ENCODE measurements at regions not wholly inside any gene's neighbourhood (a gene's known extent, or its start where the extent isn't known, plus 50 kb on each side); places are given as distances from the start of the nearest gene placed in this dataset.
"Not testable (repeated sequence)": the region's sequence is repeated elsewhere in the genome, so short reads cannot be mapped to it uniquely, and the experiment has no call there.

GRCh38 chr11:36775130-36775529 is 177.1 kb upstream of the RAG2 start:
- DNase-seq (ENCODE audit: low read depth) = no peak

- no peak for DNase-seq (ENCODE audit: low read depth)
Observed at GRCh38 chr11:36774603-36775002, 176.6 kb upstream of the RAG2 start.

DNA sequence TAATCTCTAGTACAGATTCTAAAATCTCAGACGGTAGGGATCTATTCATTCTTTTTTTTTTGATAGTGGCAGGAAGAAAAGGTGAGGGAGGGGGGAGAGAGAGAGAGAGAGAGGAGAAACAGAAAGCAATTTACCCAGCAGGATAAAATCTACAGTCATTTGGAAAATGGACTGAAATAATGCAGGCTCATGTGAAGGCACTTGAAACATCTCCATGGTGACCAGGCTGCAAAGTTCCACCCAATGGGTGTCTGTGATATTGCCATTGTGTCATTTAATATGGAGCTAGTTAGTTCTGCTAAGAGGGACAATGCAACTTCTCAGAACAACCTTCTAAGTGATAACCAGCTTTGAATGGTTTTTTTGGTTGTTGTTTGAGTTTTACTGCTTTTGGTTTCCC is 165.2 kb upstream of the RAG2 start:
- DNase-seq (ENCODE audit: low read depth) = no peak

GRCh38 chr11:36757075-36757474 is 159.0 kb upstream of the RAG2 start:
- DNase-seq (ENCODE audit: low read depth) = no peak

DNA sequence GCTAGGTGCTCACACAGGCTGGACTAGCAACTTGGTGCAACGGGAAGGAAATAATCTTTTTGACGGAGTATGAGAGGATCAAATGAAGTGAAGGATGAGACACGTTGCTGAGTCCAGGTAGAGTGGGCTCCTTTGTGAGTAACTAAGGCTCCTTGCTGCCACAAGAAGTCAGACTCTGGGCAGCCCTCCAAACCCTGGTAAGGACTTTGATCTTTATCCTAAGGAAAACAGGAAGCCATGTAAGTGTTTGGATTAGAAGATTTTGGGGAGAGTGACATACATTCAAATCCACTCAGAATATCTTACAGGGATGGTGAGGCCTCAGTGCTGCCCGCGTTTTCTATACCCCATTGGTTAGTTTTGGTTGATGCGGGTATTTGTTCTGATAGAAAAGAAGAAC is 155.9 kb upstream of the RAG2 start:
- DNase-seq (ENCODE audit: low read depth) = no peak

DNA sequence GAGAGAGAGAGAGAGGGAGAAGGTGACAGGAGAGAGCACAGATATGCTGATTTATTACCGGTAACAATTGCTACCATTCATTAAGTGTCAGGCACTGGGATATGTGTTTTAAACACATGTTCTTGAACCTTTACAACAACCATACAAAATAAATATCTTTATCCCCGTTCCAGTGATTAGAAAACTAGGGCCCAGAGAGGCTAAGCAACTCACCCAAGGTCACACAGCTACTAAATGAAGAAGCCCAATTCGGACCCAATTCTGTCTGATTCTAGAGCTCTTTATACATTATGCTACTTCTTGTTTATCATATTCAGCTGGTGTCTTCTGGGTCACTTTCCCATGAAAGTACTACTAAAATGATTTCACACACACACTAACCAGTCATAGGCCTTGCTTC is 154.0 kb upstream of the RAG2 start:
- no peak for DNase-seq (ENCODE audit: low read depth)

DNA sequence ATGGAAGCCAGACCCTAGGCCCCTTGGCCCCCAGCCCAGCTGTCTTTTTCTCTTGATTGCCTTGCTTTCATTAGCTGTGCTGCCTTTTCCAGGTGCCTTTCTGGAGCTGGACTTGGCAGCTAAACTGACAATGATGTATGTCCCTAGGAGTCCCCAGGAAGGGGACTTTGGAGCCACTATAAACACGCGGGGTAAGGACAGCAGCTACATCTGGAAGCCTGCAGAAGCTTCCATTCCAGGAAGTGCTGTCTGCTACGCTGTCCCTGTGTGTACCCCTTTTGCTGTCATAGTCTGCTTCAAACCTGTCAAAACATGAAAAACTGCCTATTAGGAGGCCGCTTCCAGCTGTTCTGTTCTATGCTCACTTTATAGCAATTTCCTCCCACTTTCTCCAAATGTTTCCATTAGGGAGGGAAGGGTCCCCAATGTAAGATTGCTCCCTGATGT is 153.3 kb upstream of the RAG2 start:
- no peak for DNase-seq (ENCODE audit: low read depth)

GRCh38 chr11:36750349-36750748 is 152.3 kb upstream of the RAG2 start:
- no peak for DNase-seq (ENCODE audit: low read depth)

DNA sequence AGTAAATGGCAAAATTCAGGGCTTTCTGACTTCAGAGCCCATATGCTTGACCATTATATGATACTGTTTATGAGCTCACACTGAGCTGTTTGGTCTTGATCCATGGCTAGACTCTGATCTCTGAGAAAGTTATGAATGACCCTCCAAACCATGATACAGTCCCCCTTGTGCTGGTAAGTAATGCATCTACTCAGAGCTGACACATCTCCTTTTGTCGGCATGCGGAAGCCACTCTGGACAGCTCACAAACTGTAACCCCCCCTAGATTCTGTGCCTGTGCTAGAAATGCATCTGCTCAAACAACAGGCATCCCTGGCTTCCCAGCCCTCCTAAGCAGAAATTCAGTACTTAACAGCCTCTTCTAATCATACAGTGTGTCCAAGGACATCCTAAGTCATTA is 150.8 kb upstream of the RAG2 start:
- DNase-seq (ENCODE audit: low read depth) = no peak

- DNase-seq (ENCODE audit: low read depth) = peak; percentile 56
Observed at GRCh38 chr11:36746886-36747710, 149.1 kb upstream of the RAG2 start.

DNA sequence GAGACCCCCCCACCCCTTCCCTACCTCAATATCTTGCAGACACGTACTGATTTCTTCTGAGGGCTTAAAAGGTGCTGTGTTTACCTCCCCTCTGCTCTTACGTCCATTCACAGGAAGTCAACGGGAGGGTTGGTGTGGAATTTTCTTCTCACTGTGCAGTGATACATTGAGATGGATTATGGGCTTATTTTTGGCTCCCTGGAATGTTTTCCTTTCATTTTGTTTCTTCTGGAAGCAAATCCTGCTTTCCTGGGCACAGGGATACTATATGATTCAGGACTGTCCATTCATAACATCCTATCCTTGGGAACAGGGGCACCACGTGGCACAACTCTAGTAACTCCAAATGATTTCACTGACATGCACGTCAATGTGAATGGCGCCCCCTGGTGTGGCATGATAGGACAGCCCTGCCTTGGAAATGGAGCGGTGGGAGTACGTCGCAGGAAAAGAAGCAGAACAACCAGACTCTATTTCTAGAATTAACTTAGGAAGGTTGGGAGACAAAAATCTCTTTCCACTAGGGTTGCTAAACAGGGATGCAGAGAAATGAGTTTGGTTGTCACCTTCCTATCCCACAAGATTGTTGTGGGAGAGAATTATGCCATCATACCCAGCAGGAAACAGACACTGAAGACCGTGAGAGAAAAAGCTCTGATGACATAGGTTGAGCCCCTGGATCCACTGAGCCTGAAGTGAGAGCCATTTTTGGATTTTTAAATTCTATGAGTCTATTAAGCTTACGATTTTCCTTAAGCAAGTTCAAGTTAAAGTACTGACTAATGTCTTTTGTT is 146.5 kb upstream of the RAG2 start:
- peak; percentile 8 for DNase-seq (ENCODE audit: low read depth)

DNA sequence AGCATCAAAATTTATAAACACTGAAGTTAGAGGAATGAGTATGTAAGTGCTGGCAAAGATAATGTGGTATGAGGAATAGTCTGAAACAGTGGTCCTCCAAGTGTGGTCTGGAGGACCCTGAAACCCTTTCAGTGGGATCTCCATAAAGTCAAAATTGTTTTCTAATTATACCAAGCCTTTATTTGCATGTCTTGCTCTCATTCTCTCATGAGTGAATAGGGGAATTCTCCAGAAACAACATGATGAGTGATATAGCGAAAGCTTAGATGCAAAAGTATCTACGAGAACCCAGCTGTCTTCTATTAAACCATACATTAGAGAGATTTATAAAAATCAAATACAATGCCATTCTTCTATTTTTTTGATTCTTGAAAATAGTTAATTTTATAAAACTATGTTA is 145.0 kb upstream of the RAG2 start:
- DNase-seq (ENCODE audit: low read depth) = no peak

DNA sequence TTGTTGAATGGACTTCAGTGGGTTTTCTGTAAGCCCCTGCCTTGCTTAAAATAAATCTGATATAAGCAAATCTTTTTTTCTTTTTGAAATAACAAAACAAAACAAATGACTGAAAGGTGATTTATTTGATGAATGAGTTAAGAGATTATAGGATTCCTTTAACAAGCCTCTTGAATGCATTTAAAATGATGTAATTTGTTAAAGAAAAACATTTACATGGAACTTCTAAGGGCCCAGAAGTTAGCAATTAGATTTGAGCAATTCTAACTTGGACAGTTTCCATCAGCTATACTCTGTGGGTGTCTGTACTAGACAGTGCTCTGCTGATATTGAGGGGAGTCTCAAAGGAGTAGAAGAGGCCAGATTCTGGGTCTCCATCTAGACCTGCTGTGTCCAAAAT is 143.5 kb upstream of the RAG2 start:
- DNase-seq (ENCODE audit: low read depth) = no peak

GRCh38 chr11:36738292-36738861 is 140.3 kb upstream of the RAG2 start:
- DNase-seq (ENCODE audit: low read depth) = no peak

GRCh38 chr11:36736103-36736502 is 138.1 kb upstream of the RAG2 start:
- no peak for DNase-seq (ENCODE audit: low read depth)

DNA sequence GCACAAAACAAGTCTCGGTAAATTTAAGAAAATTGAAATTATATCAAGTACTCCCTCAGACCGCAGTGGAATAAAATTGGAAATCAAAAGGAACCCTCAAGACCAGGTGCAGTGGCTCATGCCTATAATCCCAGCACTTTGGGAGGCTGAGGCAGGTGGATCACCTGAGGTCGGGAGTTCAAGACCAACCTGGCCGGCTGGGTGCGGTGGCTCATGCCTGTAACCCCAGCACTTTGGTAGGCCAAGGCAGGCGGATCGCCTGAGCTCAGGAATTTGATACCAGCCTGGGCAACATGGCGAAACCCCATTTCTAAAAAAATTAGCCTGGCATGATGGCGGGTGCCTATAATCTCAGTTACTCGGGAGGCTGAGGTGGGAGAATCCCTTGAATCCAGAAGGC is 135.7 kb upstream of the RAG2 start:
- DNase-seq (ENCODE audit: low read depth) = not testable (repeated sequence)

DNA sequence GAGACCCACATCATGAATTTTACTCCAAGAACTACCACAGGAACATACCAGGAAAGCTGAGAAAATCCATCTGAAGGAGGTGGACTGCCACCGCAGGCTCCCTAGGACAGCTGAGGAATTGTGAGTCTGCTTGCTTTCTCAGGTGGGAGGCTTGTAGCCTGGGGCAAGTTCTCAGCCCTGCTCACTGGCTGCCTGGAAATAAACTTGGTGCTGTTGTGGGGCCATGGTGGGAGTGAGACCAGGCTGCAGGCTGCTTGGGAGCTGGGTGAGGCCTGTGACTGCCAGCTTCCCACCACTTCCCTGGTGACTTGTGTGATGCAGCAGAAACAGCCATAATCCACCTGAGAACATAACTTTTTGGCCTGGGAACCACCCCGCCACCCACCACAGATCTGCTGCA is 132.7 kb upstream of the RAG2 start:
- DNase-seq (ENCODE audit: low read depth) = no peak

DNA sequence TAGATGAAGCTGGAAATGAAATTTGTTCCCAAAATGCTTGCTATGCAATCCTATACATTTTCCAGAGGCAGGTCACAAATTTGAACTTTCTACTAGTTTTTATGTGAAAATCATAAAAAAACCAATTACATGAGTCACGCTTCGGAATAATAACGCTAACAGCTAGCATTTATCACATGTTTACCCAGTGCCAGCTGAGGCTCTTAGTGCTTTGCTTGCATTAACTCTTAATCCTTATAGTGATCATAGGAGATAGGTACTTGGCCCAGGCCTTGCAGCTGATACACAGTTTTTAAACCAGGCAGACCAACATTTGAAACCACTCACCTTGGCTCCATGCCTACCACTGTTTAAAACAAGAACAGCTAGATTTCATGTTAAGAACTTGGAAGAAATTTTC is 131.8 kb upstream of the RAG2 start:
- DNase-seq (ENCODE audit: low read depth) = no peak

DNA sequence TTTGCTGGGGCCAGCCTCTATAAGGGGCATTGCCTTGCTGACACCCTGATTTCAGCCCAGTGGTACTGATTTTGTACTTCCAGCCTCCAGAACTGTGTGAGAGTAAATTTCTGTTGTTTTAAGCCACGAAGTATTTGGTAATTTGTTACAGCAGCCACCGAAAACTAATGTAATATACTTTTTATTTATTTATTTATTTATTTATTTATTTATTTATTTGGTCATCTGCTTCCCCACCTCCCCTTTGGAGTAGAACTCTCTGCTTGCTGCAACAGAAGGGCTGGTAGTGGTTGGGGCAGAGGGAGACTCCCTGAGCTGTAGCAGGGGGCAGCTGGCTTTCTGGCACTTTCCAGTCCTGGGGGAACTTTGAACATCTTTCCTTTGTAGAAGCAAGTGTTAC is 128.4 kb upstream of the RAG2 start:
- no peak for DNase-seq (ENCODE audit: low read depth)

DNA sequence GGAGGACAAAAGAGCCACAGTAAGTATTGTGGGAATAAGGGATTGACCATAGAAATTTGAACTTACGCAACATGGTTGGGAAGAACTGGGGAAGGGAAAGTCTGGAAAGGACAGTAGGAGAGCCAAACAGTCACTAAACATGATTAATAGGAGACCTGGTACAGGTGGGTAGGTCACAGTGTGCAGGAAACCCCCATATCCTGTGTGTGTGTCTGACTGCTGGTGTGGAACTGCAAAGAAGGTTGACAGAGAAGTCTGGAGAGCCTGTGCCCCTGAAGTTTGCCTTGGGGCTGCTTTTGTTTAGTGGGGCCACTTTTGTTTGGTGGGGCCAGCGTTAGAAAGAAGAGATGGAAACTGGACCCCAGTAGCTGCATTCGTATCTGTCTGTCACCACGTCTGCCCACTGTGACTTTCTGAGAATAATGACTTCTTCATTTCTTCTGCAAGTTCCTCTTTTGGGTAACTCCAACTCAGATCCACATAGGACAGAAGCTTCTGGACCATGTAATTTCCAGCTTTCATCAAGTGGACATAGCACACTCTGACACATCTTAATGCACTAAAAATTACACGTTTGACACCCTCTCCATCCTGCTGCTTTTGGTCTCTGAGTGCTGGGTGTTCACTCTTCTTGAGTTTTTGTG is 126.8 kb upstream of the RAG2 start:
- DNase-seq (ENCODE audit: low read depth) = no peak

DNA sequence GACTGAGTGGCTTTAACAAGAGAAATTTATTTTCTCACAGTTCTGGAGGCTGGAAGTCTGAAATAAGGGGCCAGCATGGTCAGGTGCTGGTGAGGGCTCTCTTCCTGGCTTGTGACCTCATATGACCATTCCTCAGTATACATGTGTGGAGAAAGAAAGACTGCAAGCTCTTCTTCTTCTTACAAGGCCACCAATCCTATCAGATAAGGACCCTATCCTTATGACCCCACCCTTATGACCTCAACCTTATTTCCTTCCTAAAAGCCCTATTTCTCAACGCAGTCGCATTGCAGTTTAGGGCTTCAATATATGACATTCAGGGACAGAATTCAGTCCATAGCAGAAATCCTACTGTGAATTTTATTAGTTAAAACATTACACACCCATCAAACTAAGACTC is 124.4 kb upstream of the RAG2 start:
- no peak for DNase-seq (ENCODE audit: low read depth)

DNA sequence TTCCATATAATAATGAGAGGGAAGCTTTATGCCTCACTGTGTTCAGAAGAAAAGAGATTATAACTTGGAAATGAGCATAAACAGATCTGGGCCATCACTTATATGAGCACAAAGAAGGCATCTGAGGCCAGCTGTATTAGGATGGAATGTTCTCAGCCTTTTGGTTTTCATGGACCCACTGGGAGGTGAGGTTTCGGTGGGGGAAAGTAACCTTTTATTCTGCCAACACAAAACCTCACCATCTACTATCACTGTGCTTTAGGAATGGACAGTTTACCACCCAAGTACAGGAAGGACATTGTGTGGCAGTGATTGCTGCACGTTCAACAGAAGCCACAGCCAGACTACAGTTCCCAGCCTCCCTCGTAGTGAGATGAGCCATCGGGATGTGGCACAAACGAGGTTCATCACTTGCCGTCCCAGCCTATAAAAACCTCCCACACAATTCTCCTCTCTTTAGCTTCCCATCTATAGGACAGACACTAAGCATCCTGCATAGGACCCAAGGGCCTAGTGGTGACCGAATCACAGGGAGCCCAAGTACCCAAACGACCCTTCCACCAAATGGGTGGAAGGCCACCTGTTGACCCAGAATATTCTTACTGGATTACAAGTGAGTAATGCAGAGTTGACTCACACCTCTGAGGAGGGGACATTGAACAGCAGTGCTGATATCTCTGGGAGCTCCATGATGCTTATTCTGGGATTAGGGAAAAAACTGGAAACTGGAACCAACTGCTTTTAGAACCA is 121.5 kb upstream of the RAG2 start:
- DNase-seq (ENCODE audit: low read depth) = no peak
